GM06990 (cell line): ENCODE measurements at regions not wholly inside any gene's neighbourhood (a gene's known extent, or its start where the extent isn't known, plus 50 kb on each side); places are given as distances from the start of the nearest gene placed in this dataset.
A peak's percentile ranks its signal among the peaks of the same experiment; 100 is the strongest.

Experiments
- DNase-seq: peaks from one replicate; pipeline ENCODE4 v3.0.0-alpha.2; 2011; ENCODE audit not compliant: insufficient read length; ENCODE audit errors: extremely low read depth
- H3K27me3 ChIP-seq: replicated peaks from 2 replicates; pipeline ENCODE4 v1.6.0; 2011; ENCODE audit warnings: low read length; ENCODE audit not compliant: control insufficient read depth, insufficient read depth
- H3K36me3 ChIP-seq: 2 replicates; pipeline ENCODE4 v1.5.1; 2011; ENCODE audit warnings: low read length; ENCODE audit not compliant: control insufficient read depth, insufficient read depth
- H3K4me3 ChIP-seq: replicated peaks from 2 replicates; pipeline ENCODE4 v1.5.1; 2011; ENCODE audit warnings: low read depth, mild to moderate bottlenecking, control low read depth, low read length
- CTCF ChIP-seq: IDR thresholded peaks from 2 replicates; pipeline ENCODE4 v1.5.1; 2011; ENCODE audit warnings: low read length, control low read depth, mild to moderate bottlenecking, inconsistent platforms; ENCODE audit not compliant: insufficient read depth, poor library complexity, severe bottlenecking

- no peak for DNase-seq
- H3K4me3 ChIP-seq, result no peak overlapping the region
- TF ChIP-seq CTCF, result no peak
- H3K36me3 ChIP-seq, result no peaks in the 10 kb centered on the region
- no peaks in the 10 kb centered on the region for H3K27me3 ChIP-seq
Observed at GRCh38 chr3:106332129-106332528, 463.3 kb upstream of the CBLB start.

- TF ChIP-seq CTCF, result peak; percentile 26
- Histone ChIP-seq H3K4me3 (no peak overlapping the region), H3K36me3 (no peaks in the 10 kb centered on the region), H3K27me3 (no peaks in the 10 kb centered on the region)
- DNase-seq, result peak; percentile 19
Observed at GRCh38 chr3:106332884-106333283, 464.1 kb upstream of the CBLB start.

GRCh38 chr3:106333911-106334618 is 465.3 kb upstream of the CBLB start:
- no peak for TF ChIP-seq CTCF
- no peak for DNase-seq
- Histone ChIP-seq H3K27me3 (no peaks in the 10 kb centered on the region), H3K36me3 (no peaks in the 10 kb centered on the region), H3K4me3 (no peak overlapping the region)

- no peak for TF ChIP-seq CTCF
- H3K4me3 ChIP-seq, result no peak overlapping the region
- no peak for DNase-seq
- no peaks in the 10 kb centered on the region for H3K36me3 ChIP-seq
- H3K27me3 ChIP-seq, result no peaks in the 10 kb centered on the region
Observed at GRCh38 chr3:106336619-106337018, 467.8 kb upstream of the CBLB start.

GRCh38 chr3:106337116-106337515 is 468.3 kb upstream of the CBLB start:
- TF ChIP-seq CTCF, result no peak
- no peaks in the 10 kb centered on the region for H3K27me3 ChIP-seq
- H3K4me3 ChIP-seq, result no peak overlapping the region
- no peaks in the 10 kb centered on the region for H3K36me3 ChIP-seq
- DNase-seq, result no peak
